GM21717 (cell line): ENCODE measurements at regions not wholly inside any gene's neighbourhood (a gene's known extent, or its start where the extent isn't known, plus 50 kb on each side); places are given as distances from the start of the nearest gene placed in this dataset.

ENCODE experiments used
- ATAC-seq: cut with Tn5 transposase; IDR thresholded peaks from one replicate; pipeline ENCODE4 v1.9.1; 2021; ENCODE audit warnings: mild to moderate bottlenecking, moderate library complexity; ENCODE audit not compliant: unreplicated experiment

- ATAC-seq = no peak
Observed at GRCh38 chr5:71943874-71944273, 163.4 kb upstream of the MAP1B start.

DNA sequence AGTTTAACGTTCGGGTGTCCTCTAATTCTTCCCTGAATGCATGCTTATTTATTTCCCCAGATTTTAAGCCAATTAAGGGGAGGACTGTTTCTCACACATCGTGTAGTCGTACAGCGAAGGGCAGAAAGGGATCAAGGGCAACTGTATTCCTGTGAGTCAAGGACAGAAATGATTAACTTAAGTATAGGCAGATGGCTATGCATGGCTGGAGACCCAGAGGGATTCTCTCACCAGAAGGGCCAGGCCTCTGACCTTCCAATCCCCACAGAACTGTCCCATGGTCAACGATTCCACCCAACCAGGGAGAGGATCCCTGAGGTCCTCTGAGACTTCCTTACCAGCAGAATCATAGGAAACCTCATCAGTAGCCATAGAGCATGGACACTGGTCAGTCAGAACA is 161.8 kb upstream of the MAP1B start:
- ATAC-seq = no peak

- no peak for ATAC-seq
Observed at GRCh38 chr5:71946343-71947030, 160.8 kb upstream of the MAP1B start.

GRCh38 chr5:71948206-71948605 is 159.1 kb upstream of the MAP1B start:
- ATAC-seq = no peak

DNA sequence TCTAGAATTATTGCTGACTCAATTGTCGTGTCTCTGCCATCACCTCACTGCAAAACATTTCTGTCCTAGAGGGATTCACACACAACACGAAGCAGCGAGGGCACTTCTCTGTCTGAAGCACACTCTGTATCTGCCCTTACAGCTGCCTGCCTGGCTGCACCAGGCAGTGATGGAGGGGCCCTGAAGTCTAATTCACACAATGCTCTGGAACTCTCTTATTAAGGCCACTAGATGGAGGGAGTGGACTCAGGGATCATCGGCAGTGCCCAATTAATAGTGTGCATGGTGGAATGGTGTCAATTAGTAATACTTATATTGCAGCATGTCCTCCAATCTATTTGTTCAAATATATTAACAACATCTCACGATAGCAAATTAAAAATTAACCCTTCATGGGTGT is 157.5 kb upstream of the MAP1B start:
- ATAC-seq = no peak

- ATAC-seq = no peak
Observed at GRCh38 chr5:71953866-71954265, 153.4 kb upstream of the MAP1B start.

GRCh38 chr5:71954329-71954728 is 152.9 kb upstream of the MAP1B start:
- ATAC-seq = no peak

DNA sequence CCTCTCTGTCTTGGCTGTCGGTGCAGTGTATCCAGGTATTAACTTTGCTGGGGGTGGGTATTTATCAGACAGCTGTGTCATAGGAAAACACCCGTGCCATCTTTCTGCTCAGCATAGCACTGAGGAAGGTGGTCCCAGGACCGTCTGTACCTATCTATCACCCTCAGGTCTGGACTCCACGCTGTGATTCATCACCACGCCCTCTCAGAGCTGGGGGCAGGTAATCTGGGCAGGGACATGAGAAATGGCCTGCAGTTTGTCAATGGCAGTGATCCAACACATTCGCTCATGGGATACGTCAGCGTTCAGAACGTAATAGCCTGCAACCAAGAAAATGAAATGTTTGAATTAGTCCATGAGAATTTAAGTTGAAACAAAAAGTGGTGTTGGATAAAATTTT is 151.6 kb upstream of the MAP1B start:
- ATAC-seq = no peak

DNA sequence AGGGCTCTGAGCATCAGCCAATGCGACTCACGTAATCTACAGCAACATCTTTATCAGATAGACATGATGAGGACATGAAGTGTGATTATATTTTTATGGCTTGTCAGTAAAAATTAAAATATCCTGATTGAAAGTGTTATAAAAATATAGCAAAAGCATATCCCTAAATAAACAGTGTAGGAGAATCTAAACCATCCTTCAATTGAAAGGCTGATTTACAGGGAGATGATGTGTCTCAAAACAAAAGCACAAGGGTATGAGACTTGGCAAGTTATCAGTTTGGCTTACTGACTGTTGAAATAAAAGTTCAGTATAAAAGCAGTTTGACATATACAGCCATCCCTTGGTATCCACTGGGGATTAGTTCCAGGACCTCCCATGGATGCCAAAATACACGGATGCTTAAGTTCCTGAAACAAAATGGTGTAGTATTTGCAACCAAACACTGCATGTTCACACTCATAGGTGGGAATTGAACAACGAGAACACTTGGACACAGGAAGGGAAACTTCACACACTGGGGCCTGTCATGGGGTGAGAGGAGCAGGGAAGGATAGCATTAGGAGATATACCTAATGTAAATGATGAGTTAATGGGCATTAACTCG is 149.9 kb upstream of the MAP1B start:
- no peak for ATAC-seq

GRCh38 chr5:71960195-71960594 is 147.1 kb upstream of the MAP1B start:
- ATAC-seq = no peak

DNA sequence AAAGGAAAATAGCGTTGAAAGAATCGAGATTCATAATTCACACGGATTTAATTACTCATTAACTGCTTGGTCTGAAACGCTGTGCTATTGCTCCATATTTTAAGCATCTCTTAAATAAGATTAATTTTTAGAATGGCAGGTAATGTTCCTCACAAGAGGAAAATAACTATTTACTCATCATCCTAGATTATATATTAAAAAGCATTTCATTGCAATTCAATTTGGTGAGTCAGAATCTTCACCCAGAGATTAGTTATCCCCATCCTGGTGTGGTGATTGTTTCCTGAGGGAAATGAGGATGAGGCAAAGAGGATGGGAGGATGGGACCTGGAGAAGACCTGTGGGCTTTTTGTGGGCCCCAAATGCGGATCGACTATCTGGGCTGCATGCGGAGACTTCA is 145.5 kb upstream of the MAP1B start:
- ATAC-seq = no peak

GRCh38 chr5:71969460-71969859 is 137.8 kb upstream of the MAP1B start:
- ATAC-seq = no peak

DNA sequence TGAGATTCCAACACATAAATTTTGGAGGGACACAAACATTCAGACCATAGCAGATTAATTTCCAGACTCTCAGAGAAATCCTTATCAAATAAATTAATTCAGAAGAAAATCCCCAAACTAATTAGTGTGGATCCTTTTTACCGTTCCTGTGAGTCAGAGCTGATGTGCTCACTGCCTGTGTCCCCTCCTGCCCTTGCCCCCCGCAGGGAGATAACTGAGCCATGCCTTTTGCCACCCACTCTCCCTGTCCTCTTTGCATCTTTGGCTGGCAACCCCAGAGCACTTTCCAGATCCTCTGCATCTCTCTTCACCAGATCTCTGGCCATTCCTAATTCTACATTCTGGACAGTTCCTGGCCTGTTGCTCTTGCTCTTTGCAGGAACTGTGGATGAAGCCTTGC is 135.4 kb upstream of the MAP1B start:
- no peak for ATAC-seq

GRCh38 chr5:71972777-71973473 is 134.3 kb upstream of the MAP1B start:
- no peak for ATAC-seq

GRCh38 chr5:71973563-71973962 is 133.7 kb upstream of the MAP1B start:
- no peak for ATAC-seq

GRCh38 chr5:71974165-71974564 is 133.1 kb upstream of the MAP1B start:
- ATAC-seq = no peak

DNA sequence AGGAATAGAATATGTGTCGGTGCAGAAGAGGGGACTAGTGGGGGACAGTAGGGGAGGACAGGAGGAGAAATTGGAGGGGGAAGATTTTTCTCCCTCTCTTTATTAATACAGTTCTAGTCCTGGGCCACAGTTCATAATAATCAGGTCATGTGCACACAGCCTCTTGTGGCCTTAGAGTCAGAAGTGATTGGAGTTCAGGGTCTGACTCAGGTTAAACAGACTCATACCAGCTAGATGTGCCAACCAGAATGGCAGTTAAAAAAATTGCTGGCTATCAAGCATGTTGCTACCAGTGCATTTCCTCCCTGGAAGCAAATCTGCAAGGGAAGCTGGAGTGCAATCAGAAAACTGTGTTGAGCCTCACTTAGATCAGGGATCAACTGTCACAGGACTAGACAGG is 132.7 kb upstream of the MAP1B start:
- ATAC-seq = no peak

- ATAC-seq = no peak
Observed at GRCh38 chr5:71976449-71976848, 130.8 kb upstream of the MAP1B start.

- ATAC-seq = no peak
Observed at GRCh38 chr5:71977311-71977710, 130.0 kb upstream of the MAP1B start.

- no peak for ATAC-seq
Observed at GRCh38 chr5:71978216-71978615, 129.1 kb upstream of the MAP1B start.

GRCh38 chr5:71982717-71983395 is 124.4 kb upstream of the MAP1B start:
- ATAC-seq = no peak

- no peak for ATAC-seq
Observed at GRCh38 chr5:71986101-71986500, 121.2 kb upstream of the MAP1B start.
